Nephron progenitor cell (in vitro differentiated cells): ENCODE measurements at regions not wholly inside any gene's neighbourhood (a gene's known extent, or its start where the extent isn't known, plus 50 kb on each side); places are given as distances from the start of the nearest gene placed in this dataset.
A peak's percentile ranks its signal among the peaks of the same experiment; 100 is the strongest.

Source experiments
- DNase-seq: peaks from one replicate; pipeline ENCODE4 v3.0.0; 2021
- H3K27ac Mint-ChIP-seq: 2 replicates; pipeline ENCODE4 v1.8.0; 2021; ENCODE audit warnings: mild to moderate bottlenecking, moderate library complexity, mixed read lengths
- H3K27me3 Mint-ChIP-seq: 2 replicates; pipeline ENCODE4 v1.8.0; 2021; ENCODE audit warnings: mild to moderate bottlenecking, low read depth, mixed read lengths; ENCODE audit not compliant: poor library complexity
- H3K36me3 Mint-ChIP-seq: 2 replicates; pipeline ENCODE4 v1.8.0; 2021; ENCODE audit warnings: low read depth, mixed read lengths
- H3K4me1 Mint-ChIP-seq: 2 replicates; pipeline ENCODE4 v1.8.0; 2021; ENCODE audit warnings: mixed read lengths
- H3K4me3 Mint-ChIP-seq: 2 replicates; pipeline ENCODE4 v1.8.0; 2021; ENCODE audit warnings: mild to moderate bottlenecking, moderate library complexity, mixed read lengths
- H3K9me3 Mint-ChIP-seq: 2 replicates; pipeline ENCODE4 v1.8.0; 2021; ENCODE audit warnings: mild to moderate bottlenecking, moderate library complexity, mixed read lengths
- CTCF ChIP-seq: fragments of 200-600 bp; sonication (generic); IDR thresholded peaks from 2 replicates; pipeline ENCODE4 v1.5.0; 2021; ENCODE audit warnings: antibody characterized with exemption

GRCh38 chr5:167794121-167794520, 497.3 kb upstream of the WWC1 start:
- Mint-ChIP-seq H3K4me1 (peaks cover 20% of the 10 kb centered on the region), H3K27me3 (no peaks in the 10 kb centered on the region), H3K9me3 (no peaks in the 10 kb centered on the region), H3K36me3 (no peaks in the 10 kb centered on the region), H3K4me3 (no peak overlapping the region), H3K27ac (no peak overlapping the region)
- TF ChIP-seq CTCF: no peak
- DNase-seq: no peak

DNA sequence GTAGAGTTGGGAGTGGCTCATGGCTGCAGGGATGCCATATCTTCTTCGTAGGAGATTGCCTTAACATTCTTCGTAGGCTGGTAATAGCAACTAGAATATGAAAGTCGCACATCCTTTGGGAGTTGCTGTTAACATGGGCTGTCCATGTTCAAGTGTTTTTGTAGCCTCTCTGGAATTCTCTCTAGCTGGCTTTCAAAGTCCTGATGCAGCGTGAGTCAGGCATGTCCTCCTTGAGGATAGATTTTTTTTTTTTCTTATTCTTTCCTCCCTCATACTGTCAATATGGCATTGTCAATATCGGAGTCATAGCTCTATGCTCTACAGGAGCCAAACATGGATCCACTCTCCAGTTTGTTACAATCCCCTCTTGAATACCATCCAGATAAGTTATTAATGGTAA, 494.8 kb upstream of the WWC1 start:
- no peak for TF ChIP-seq CTCF
- Mint-ChIP-seq H3K4me3 (no peak overlapping the region), H3K9me3 (no peaks in the 10 kb centered on the region), H3K4me1 (peaks cover 20% of the 10 kb centered on the region), H3K27me3 (no peaks in the 10 kb centered on the region), H3K36me3 (no peaks in the 10 kb centered on the region), H3K27ac (no peak overlapping the region)
- no peak for DNase-seq

GRCh38 chr5:167797933-167798332, 493.5 kb upstream of the WWC1 start:
- Mint-ChIP-seq H3K4me3 (no peak overlapping the region), H3K36me3 (no peaks in the 10 kb centered on the region), H3K27ac (peak overlapping the region; percentile 9), H3K4me1 (peaks cover 15% of the 10 kb centered on the region), H3K9me3 (no peaks in the 10 kb centered on the region), H3K27me3 (no peaks in the 10 kb centered on the region)
- TF ChIP-seq CTCF: no peak
- no peak for DNase-seq

GRCh38 chr5:167798448-167798847, 493.0 kb upstream of the WWC1 start:
- TF ChIP-seq CTCF: no peak
- Mint-ChIP-seq H3K4me1 (peaks cover 19% of the 10 kb centered on the region), H3K9me3 (no peaks in the 10 kb centered on the region), H3K27me3 (peaks cover 3% of the 10 kb centered on the region), H3K36me3 (no peaks in the 10 kb centered on the region), H3K27ac (no peak overlapping the region), H3K4me3 (no peak overlapping the region)
- no peak for DNase-seq

GRCh38 chr5:167800427-167800826, 491.0 kb upstream of the WWC1 start:
- Mint-ChIP-seq H3K27me3 (peaks cover 3% of the 10 kb centered on the region), H3K4me3 (no peak overlapping the region), H3K36me3 (no peaks in the 10 kb centered on the region), H3K4me1 (peaks cover 34% of the 10 kb centered on the region), H3K9me3 (no peaks in the 10 kb centered on the region), H3K27ac (no peak overlapping the region)
- no peak for TF ChIP-seq CTCF
- DNase-seq: no peak

DNA sequence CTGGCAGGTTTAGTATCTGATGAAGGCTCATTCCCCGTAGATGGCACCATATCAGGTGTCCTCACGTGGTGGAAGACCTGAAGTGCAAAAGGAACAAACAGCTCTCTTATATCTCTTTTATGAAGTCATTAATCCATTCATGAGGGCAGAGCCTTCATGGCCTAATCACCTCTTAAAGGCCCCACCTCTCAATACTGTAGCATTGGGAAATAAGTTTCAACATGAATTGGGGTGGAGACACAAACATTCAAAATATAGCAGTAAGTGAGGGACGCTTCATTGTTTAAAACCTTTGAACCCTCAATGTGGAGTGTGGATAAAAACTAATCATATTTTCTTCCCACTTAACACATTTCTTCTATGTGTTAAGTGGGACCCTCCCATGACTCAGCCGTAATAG, 489.4 kb upstream of the WWC1 start:
- Mint-ChIP-seq H3K36me3 (no peaks in the 10 kb centered on the region), H3K4me3 (no peak overlapping the region), H3K9me3 (no peaks in the 10 kb centered on the region), H3K4me1 (peaks cover 36% of the 10 kb centered on the region), H3K27me3 (peaks cover 3% of the 10 kb centered on the region), H3K27ac (no peak overlapping the region)
- DNase-seq: no peak
- no peak for TF ChIP-seq CTCF
